IMR-90 (cell line): ENCODE measurements at regions not wholly inside any gene's neighbourhood (a gene's known extent, or its start where the extent isn't known, plus 50 kb on each side); places are given as distances from the start of the nearest gene placed in this dataset.

ENCODE experiments used
- ATAC-seq: fragments of 200-7000 bp; cut with Tn5 transposase; 2 replicates; pipeline ENCODE4 v1.9.1; 2020; ENCODE audit warnings: low read depth, mild to moderate bottlenecking, moderate library complexity
- BruUV-seq: library from RNA; stranded (reverse); fragments of 400-500 nt; replicated peaks from 2 replicates; lab custom pipeline; 2021; lab: Mats Ljungman, UMichigan
- CTCF ChIA-PET: fragments of 300-600 bp; formaldehyde crosslinking; extraction: SDS; loops from one replicate; lab custom pipeline; 2021; ENCODE audit warnings: antibody characterized with exemption; lab: Yijun Ruan, JAX
- POLR2A ChIA-PET: fragments of 300-600 bp; sonication (Branson Sonifier 250); formaldehyde crosslinking; loops from one replicate; lab custom pipeline; 2022; ENCODE audit warnings: antibody characterized with exemption; ENCODE audit not compliant: unreplicated experiment; lab: Charles Lee
- DNase-seq: peaks from one replicate; pipeline ENCODE4 v3.0.0; 2013
- H2AFZ ChIP-seq: replicated peaks from 2 replicates; pipeline ENCODE3; 2013; ENCODE audit warnings: low read length, mild to moderate bottlenecking; ENCODE audit not compliant: poor library complexity
- H2AK5ac ChIP-seq: 2 replicates; pipeline ENCODE4 v1.6.1; 2013; ENCODE audit warnings: low read depth, low read length, inconsistent platforms
- H2AK9ac ChIP-seq: replicated peaks from 2 replicates; pipeline ENCODE3; 2013; ENCODE audit warnings: mild to moderate bottlenecking, low read depth, low read length, moderate library complexity; ENCODE audit not compliant: poor library complexity
- H2BK120ac ChIP-seq: 2 replicates; pipeline ENCODE4 v1.6.1; 2013; ENCODE audit warnings: low read depth, low read length, inconsistent platforms
- H2BK15ac ChIP-seq: 3 replicates; pipeline ENCODE4 v1.6.1; 2013; ENCODE audit warnings: low read depth, low read length, inconsistent platforms
- H2BK20ac ChIP-seq: 2 replicates; pipeline ENCODE4 v1.6.1; 2013; ENCODE audit warnings: low read depth, mild to moderate bottlenecking, inconsistent platforms, low read length, moderate library complexity
- H2BK5ac ChIP-seq: 2 replicates; pipeline ENCODE4 v1.6.1; 2013; ENCODE audit warnings: mild to moderate bottlenecking, low read depth, low read length, inconsistent platforms; ENCODE audit not compliant: poor library complexity, severe bottlenecking
- H3K14ac ChIP-seq: replicated peaks from 2 replicates; pipeline ENCODE4 v1.6.1; 2013; ENCODE audit warnings: low read depth, low read length, inconsistent platforms
- H3K18ac ChIP-seq: 2 replicates; pipeline ENCODE4 v1.6.1; 2013; ENCODE audit warnings: low read depth, low read length, control low read depth
- H3K23ac ChIP-seq: 2 replicates; pipeline ENCODE4 v1.6.1; 2013; ENCODE audit warnings: low read depth, low read length, inconsistent platforms
- H3K27ac ChIP-seq: 2 replicates; pipeline ENCODE4 v1.5.1; 2013; ENCODE audit warnings: mild to moderate bottlenecking, control low read depth, low read length; ENCODE audit not compliant: insufficient read depth
- H3K27me3 ChIP-seq: 2 replicates; pipeline ENCODE4 v1.6.1; 2013; ENCODE audit warnings: low read length; ENCODE audit not compliant: control insufficient read depth, insufficient read depth
- H3K36me3 ChIP-seq: 2 replicates; pipeline ENCODE4 v1.6.1; 2013; ENCODE audit warnings: low read length, mixed read lengths; ENCODE audit not compliant: control insufficient read depth, insufficient read depth
- H3K4ac ChIP-seq: 2 replicates; pipeline ENCODE4 v1.6.1; 2013; ENCODE audit warnings: low read depth, low read length, inconsistent platforms
- H3K4me1 ChIP-seq: 2 replicates; pipeline ENCODE4 v1.6.1; 2013; ENCODE audit warnings: low read length, mixed read lengths; ENCODE audit not compliant: control insufficient read depth, insufficient read depth
- H3K4me2 ChIP-seq: 2 replicates; pipeline ENCODE4 v1.6.1; 2013; ENCODE audit warnings: low read depth, mild to moderate bottlenecking, control low read depth, low read length, moderate library complexity
- H3K4me3 ChIP-seq: 2 replicates; pipeline ENCODE4 v1.5.1; 2013; ENCODE audit warnings: low read depth, mild to moderate bottlenecking, control low read depth, low read length, moderate library complexity; ENCODE audit not compliant: insufficient read depth
- H3K56ac ChIP-seq: 2 replicates; pipeline ENCODE4 v1.6.1; 2013; ENCODE audit warnings: low read length, inconsistent platforms; ENCODE audit not compliant: insufficient read depth; ENCODE audit errors: extremely low read depth
- H3K79me1 ChIP-seq, 2 experiments: 2 replicates each; pipeline ENCODE4 v1.6.1; 2013; ENCODE audit warnings: low read length in 2 of 2, inconsistent platforms in 1 of 2, low read depth in 1 of 2
- H3K9ac ChIP-seq: 2 replicates; pipeline ENCODE4 v1.6.1; 2013; ENCODE audit warnings: low read depth, low read length, control low read depth
- H3K9me1 ChIP-seq: 2 replicates; pipeline ENCODE4 v1.6.1; 2013; ENCODE audit warnings: low read length, inconsistent platforms; ENCODE audit not compliant: insufficient read depth
- H3K9me3 ChIP-seq: 2 replicates; pipeline ENCODE4 v1.6.1; 2013; ENCODE audit warnings: low read length; ENCODE audit not compliant: control insufficient read depth, insufficient read depth
- H4K20me1 ChIP-seq: 2 replicates; pipeline ENCODE4 v1.6.1; 2013; ENCODE audit warnings: low read length, inconsistent platforms; ENCODE audit not compliant: insufficient read depth
- H4K5ac ChIP-seq: 2 replicates; pipeline ENCODE4 v1.6.1; 2013; ENCODE audit warnings: mild to moderate bottlenecking, low read depth, low read length, control low read depth
- H4K8ac ChIP-seq, 2 experiments: 2 replicates each; pipeline ENCODE4 v1.6.1; 2013; ENCODE audit warnings: low read depth in 2 of 2, low read length in 2 of 2, control low read depth in 1 of 2, inconsistent platforms in 1 of 2
- H4K91ac ChIP-seq: 2 replicates; pipeline ENCODE4 v1.6.1; 2013; ENCODE audit warnings: low read depth, low read length, inconsistent platforms; ENCODE audit not compliant: insufficient read depth
- RCOR1 ChIP-seq: IDR thresholded peaks from 2 replicates; pipeline ENCODE4 v1.6.1; 2012; ENCODE audit warnings: mild to moderate bottlenecking, low read length, improper control_type of control experiment; ENCODE audit not compliant: insufficient replicate concordance
- WGBS, 2 experiments: methylation state at CpG; one replicate each; pipeline versions ENCODE4 v1.1.5 to v1.1.7; 2013; ENCODE audit warnings: missing lambda C conversion rate in 2 of 2; ENCODE audit not compliant: insufficient read length in 1 of 2; ENCODE audit errors: extremely low coverage in 2 of 2; 5-methylcytosine and 5-hydroxymethylcytosine counted together
- dilution Hi-C: fragments of 300-500 bp; cut with HindIII; formaldehyde crosslinking; loops from one replicate; pipeline ENCODE4 v1.14.3; 2018; ENCODE audit warnings: low sequenced_read_pairs; ENCODE audit not compliant: unreplicated experiment
- in situ Hi-C: fragments of 300-500 bp; cut with MboI; formaldehyde crosslinking; loops from 3 replicates; pipeline ENCODE4 v1.14.3; 2019; ENCODE audit warnings: low sequenced_read_pairs, inconsistent platforms, mixed read lengths
- intact Hi-C: fragments of 100-400 bp; cut with micrococcal nuclease; formaldehyde crosslinking; loops from 2 replicates; pipeline ENCODE4 v1.10.0; 2022
- TF ChIP-seq, protein P1 (sequence below): fragments of 150-350 bp; IDR thresholded peaks from 2 replicates; pipeline ENCODE4 v1.6.1; 2017; ENCODE audit warnings: mild to moderate bottlenecking, antibody characterized with exemption, low read length, low read depth

DNA sequence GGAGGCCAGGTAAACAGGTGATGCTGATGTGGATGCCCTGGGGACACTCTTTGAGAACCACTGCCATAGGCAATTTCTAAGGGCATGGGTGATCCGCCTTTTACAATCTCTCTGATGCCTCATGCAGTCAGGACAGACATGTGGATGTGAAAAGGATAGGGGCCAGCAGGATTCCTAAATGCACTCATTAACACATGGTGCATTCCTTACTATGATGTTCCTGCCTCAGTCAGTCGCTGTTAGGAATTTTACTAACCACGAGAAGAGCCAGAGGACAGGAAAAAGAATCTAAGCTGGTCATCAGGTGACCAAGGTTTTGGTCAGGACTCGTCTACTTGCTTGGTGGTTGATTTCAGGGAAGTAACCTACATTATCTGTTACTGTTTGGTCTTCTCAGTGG, 191.0 kb downstream of the ARL4C start:
- peaks cover 3% of the 10 kb centered on the region; the same call in 1 of the 2 replicates for H3K9me3 ChIP-seq
- no peak overlapping the region for H3K14ac ChIP-seq
- H4K20me1 ChIP-seq: no peaks in the 10 kb centered on the region
- no peak overlapping the region for H3K56ac ChIP-seq
- no peaks in the 10 kb centered on the region for H3K79me1 ChIP-seq
- H2AFZ ChIP-seq: no peak overlapping the region
- no peak for ATAC-seq
- no peak overlapping the region for H3K27ac ChIP-seq
- no peak overlapping the region for H4K8ac ChIP-seq
- H2AK9ac ChIP-seq: no peak overlapping the region
- H3K9me1 ChIP-seq: peaks cover 13% of the 10 kb centered on the region
- H3K4ac ChIP-seq: 0 out of 2 replicates have a peak overlapping the region, but pooled peaks have one; percentile 2
- no peak overlapping the region for H2BK15ac ChIP-seq
- dilution Hi-C loops (no loop called here), in situ Hi-C loops (no loop called here), intact Hi-C loops (no loop called here)
- POLR2A ChIA-PET: no interaction called here
- no TSS peak for BruUV-seq
- no peak overlapping the region for H3K4me2 ChIP-seq
- peak overlapping the region; percentile 16; the same call in 1 of the 2 replicates for H2BK120ac ChIP-seq
- no peak for TF ChIP-seq RCOR1
- TF ChIP-seq, protein P1, sequence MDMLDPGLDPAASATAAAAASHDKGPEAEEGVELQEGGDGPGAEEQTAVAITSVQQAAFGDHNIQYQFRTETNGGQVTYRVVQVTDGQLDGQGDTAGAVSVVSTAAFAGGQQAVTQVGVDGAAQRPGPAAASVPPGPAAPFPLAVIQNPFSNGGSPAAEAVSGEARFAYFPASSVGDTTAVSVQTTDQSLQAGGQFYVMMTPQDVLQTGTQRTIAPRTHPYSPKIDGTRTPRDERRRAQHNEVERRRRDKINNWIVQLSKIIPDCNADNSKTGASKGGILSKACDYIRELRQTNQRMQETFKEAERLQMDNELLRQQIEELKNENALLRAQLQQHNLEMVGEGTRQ: no peak
- H3K27me3 ChIP-seq: no peaks in the 10 kb centered on the region
- H4K91ac ChIP-seq: no peak overlapping the region
- peaks cover 11% of the 10 kb centered on the region for H3K4me1 ChIP-seq
- H3K36me3 ChIP-seq: no peaks in the 10 kb centered on the region
- H2BK20ac ChIP-seq: no peak overlapping the region
- H2AK5ac ChIP-seq: peak overlapping the region; percentile 30; the same call in 1 of the 2 replicates
- no CpG with 5 or more reads among the region's 4 CpGs for WGBS, 2 experiments
- CTCF ChIA-PET: interaction anchor here (0.6 kb wide), 1 partner anchor 170 kb away, joined by 4 read pairs; no protein-coding TSS in a partner anchor
- H3K4me3 ChIP-seq: no peak overlapping the region
- no peak overlapping the region for H3K23ac ChIP-seq
- peak; percentile 41 for DNase-seq
- H2BK5ac ChIP-seq: no peak overlapping the region
- no peak overlapping the region for H3K18ac ChIP-seq
- no peak overlapping the region for H3K9ac ChIP-seq
- no peak overlapping the region for H4K5ac ChIP-seq
